GM20431 (cell line): ENCODE measurements at regions not wholly inside any gene's neighbourhood (a gene's known extent, or its start where the extent isn't known, plus 50 kb on each side); places are given as distances from the start of the nearest gene placed in this dataset.
"Not testable (repeated sequence)": the region's sequence is repeated elsewhere in the genome, so short reads cannot be mapped to it uniquely, and the experiment has no call there.

ENCODE experiments used
- in situ Hi-C: fragments of 300-500 bp; cut with MseI, MboI; formaldehyde crosslinking; loops from one replicate; pipeline ENCODE4 v1.15.0; 2020; ENCODE audit warnings: low sequenced_read_pairs; ENCODE audit not compliant: unreplicated experiment

DNA sequence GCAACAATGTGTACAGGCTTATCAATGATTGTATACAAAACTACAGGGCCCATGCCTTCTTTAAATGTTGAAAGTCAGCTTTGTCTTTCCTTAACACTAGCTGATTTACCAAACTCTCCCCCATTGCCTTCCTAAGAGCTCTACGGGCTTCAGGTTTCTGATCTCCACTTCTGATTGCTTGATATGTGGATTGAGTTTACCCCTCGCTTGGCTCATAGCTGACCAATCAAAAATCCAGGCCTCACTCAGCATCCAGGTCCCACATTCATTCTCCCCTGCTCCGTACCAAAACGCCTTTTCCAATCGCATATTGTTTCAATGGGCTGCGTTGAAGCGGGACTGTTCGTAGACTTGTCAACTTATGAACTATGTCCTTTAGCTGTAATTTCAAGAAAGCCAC, 195.1 kb upstream of the TOX3 start:
- in situ Hi-C loops = no loop called here

- in situ Hi-C loops = no loop called here
Observed at GRCh38 chr16:52741351-52741750, 194.4 kb upstream of the TOX3 start.

DNA sequence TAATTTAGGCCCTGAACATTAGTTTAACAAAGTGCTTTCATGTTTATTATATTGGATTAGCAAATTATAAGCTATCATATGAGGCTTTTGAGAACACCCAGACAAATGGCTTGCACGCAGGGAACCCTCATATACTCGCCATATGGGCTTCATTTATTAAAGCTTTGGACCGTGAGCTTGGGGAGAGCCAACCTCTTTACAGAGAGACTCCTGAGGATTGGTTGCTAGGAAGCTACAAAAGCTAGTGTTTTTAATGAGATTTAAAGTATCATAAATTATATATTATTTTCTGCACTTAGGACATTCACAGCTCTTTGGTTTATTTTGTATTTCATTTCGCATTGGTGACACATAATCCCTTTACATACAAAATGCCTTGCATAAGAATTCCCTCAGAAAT, 193.8 kb upstream of the TOX3 start:
- in situ Hi-C loops = no loop called here

DNA sequence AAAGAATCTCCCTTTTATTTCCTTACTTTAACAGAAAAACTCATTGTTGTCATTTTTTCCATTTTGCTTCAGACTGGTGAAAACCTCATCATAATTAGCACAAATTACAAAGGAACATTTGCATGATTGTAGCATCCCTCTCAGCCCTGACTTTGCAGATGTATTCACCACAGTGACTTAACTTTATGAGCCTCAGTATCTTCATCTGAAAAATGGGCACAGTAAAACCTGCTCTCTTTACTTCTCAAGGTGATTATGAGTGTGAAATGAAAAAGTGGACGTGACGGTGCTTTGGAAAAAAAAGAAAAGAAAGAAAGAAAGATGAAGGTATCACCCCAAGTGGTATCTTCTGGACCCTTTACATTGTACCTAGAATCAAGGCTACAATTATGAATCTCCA, 193.4 kb upstream of the TOX3 start:
- in situ Hi-C loops = no loop called here

DNA sequence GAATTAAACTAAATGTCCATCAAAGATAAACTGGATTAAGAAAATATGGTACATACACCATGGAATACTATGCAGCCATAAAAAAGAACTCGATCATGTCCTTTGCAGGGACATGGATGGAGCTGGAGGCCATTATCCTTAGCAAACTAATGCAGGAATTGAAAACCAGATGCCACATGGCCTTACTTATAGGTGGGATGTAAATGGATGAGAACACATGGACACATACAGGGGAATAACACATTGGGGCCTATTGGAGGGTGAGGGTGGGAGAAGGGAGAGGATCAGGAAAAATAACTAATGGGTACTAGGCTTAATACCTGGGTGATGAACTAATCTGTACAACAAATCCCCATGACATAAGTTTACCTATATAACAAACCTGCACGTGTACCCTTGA, 192.0 kb upstream of the TOX3 start:
- in situ Hi-C loops = not testable (repeated sequence)

- in situ Hi-C loops = no loop called here
Observed at GRCh38 chr16:52731219-52731875, 184.4 kb upstream of the TOX3 start.

- in situ Hi-C loops = no loop called here
Observed at GRCh38 chr16:52729731-52730130, 182.8 kb upstream of the TOX3 start.

DNA sequence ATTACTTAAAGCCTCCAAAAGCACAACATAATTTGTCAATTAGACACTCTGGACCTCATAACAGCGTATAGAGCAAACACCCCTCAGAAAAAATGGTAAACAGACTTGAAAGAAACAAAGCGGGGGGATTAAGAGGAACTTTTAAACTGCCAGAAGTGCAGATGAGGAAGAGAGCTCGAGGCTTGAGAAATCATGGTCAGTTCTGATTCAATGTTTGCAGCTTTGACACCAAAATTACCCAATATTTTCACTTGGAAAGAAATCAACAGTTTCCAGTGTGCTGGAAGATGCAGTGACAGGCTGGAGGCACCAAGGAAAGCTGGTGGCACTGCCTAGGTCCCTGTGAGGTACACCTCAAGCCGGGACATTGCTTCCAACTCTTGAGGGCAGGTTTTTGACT, 180.9 kb upstream of the TOX3 start:
- in situ Hi-C loops = no loop called here

DNA sequence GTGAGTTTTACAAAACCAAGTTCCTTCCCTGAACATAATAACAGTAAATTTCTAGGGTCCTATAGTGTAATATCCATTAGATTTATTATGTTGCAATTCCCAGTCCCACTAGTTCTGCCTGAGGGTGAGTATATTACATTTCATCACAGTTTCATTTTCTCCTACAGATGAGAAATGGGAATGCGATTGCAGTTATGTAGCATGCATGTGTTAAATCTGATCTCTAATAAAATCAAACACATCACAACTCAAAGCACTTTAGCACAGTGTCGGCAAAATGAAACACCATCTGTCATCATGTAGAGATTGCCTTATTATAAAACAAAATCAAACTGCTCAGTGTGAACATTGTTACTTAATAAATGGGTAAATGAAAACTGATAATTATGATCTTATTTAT, 180.5 kb upstream of the TOX3 start:
- in situ Hi-C loops = no loop called here

DNA sequence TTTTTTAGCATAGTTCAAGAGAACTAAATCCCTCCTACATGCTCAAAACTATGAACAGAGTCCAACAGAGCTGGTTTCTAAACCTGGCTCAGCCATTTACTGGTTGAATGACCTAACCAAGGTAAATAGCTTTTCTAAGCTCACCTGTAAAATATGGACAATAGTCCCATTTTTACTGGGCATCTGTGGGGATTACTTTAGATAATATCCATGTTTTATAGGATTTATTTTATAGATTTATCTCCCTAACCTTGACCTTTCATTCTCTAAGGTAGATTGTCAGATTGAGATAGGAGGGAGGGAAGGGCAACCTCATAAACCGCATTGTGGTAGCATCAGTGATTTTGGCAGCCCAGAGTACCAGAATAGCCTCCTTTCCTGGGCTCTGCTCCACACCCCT, 178.5 kb upstream of the TOX3 start:
- in situ Hi-C loops = no loop called here

DNA sequence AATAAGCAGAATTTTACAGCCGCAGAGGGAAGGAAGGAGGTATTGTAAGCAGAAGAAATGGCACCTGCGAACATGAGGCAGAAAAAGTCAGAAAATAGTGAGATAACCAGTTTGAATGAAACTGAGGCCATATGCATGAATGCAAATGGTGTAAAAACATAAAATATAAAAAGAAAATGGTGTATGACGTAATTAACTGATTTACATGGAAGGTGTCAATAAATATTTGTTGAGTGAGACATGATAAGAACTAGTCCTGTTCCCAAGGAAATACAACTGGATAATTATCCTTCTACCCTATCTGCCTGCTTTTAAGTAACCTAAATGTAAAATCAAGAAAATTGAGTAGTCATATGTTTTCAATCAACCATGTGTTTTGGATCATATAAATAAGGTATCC, 178.1 kb upstream of the TOX3 start:
- in situ Hi-C loops = no loop called here

GRCh38 chr16:52721331-52721730, 174.4 kb upstream of the TOX3 start:
- in situ Hi-C loops = no loop called here

- in situ Hi-C loops = no loop called here
Observed at GRCh38 chr16:52718046-52718445, 171.1 kb upstream of the TOX3 start.

DNA sequence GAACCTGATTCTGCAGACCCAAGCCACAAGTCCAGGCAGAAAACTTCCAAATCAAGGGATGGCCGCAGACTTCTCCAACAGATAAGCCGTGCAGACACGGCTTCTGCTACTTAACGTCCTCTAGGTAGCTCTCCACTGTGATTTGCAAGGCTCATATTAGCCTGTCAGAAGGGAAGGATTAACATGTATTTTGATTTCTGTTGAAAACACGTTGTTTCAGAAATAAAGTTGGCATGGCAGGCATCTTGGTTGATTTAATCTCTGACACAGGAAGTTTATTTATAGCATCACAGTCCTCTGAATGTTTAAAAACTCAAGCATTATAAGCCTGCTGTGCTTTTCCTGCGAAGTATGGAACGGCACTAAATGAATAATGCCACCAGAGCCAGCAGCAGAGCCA, 166.8 kb upstream of the TOX3 start:
- in situ Hi-C loops = no loop called here

DNA sequence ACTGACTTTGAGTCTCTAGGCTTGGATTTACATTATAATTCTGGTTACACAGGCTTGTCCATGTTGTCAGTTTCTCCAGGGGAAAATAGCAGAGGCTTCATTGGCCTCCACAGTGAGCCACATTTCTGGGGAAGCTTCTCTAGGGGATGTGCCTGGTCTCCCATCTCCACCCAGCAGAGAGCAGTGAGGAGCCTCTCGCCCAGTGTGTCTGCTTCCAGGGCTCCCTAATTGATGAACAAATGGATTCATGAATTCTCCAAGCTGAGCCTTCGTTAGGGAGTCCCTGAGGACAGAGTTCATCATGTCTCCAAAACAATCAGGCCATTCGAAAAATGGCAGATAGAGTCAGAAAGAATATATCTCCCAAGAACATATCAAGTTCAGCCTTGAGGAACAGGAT, 162.4 kb upstream of the TOX3 start:
- in situ Hi-C loops = no loop called here

DNA sequence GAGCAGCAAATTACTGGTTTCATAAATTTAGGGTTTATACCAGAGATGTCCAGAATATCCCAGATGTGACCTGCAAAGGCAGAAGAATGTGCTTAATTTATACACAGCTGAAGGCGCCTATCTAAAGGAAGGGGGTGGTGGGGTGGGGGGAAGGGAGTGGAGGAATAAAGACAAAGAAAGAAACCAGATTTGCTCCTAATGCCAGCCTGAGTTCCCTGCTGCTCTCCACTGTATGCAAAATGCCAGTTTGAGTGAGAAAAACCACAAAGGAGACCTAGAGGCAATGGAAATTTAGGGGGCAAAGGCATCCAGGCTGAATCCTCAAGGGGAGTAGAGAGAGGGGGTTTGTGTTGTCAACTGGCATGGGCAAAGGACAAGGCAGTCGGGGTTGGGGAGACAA, 161.5 kb upstream of the TOX3 start:
- in situ Hi-C loops = no loop called here

DNA sequence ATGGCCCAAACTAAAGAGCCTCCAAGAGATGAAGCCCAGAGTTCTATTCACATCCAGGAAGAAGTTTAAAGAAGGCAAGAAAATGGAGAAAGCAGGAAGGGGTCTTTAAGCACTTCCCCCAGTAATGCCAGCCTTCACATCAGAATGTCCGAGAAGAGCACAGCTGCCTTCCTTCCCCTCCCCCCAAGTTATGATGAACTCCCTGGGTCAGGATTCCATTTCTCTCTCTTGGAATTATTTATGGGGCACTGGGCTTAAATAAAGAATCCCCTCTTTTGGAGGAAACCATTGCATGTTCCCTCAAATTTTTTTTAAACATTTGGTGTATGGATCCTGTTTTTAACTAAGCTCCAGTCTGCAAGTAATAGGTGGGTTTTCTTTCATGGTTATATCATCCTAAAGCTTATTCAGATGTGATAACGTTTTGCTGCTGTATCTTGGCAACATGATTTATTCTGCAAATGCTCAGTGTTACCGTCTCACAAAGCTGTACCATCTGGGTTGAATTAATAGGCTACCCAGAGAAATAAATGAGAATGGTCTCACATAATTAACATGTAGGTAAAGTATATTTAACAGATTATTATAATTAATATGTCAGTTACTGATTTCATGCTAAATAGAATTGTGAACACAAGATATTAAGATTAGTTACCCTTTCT, 160.9 kb upstream of the TOX3 start:
- in situ Hi-C loops = no loop called here

- in situ Hi-C loops = no loop called here
Observed at GRCh38 chr16:52705122-52705521, 158.2 kb upstream of the TOX3 start.

DNA sequence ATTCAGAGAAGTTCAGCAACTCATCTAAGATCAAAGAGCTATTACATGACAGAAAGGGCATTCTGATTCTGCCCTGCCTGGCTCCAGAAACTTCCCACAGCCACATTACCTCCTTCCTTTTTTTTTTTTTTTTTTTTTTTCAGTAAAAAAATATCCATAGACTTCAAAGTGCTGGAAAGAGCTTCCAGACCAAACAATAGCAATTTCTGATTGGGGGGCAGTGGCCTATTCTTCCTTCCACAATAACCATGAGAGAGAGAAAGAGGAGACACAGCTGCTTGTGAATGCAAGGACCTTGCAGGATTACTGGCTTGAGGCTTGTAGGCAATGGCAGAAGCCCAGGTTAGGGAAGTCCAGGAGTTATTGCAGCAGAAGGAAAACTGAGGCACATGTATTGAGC, 151.0 kb upstream of the TOX3 start:
- in situ Hi-C loops = no loop called here

- in situ Hi-C loops = no loop called here
Observed at GRCh38 chr16:52696126-52696525, 149.2 kb upstream of the TOX3 start.

DNA sequence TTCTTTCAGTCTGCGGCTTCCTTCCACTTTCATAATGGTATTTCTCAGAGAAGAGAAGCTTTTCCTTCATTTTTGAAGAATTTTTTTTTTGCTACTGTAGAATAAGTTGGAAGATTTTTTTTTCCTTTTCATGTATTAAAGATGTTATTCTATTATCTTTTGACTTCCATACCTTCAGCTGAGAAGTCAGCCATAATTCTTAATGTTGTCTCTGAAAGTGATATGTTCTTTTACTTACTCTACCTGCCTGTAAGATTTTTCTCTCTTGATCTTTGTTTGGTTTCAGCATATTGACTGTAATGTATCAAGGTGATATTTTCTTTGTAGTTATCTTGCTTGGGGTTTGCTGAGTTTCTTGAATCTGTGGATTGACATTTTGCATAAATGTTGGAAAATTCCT, 143.5 kb upstream of the TOX3 start:
- in situ Hi-C loops = no loop called here

GRCh38 chr16:52680993-52681392, 134.1 kb upstream of the TOX3 start:
- in situ Hi-C loops = no loop called here
